GM18511 (cell line): ENCODE measurements at regions not wholly inside any gene's neighbourhood (a gene's known extent, or its start where the extent isn't known, plus 50 kb on each side); places are given as distances from the start of the nearest gene placed in this dataset.
"Not testable (repeated sequence)": the region's sequence is repeated elsewhere in the genome, so short reads cannot be mapped to it uniquely, and the experiment has no call there.

Experiments used
- ATAC-seq: cut with Tn5 transposase; IDR thresholded peaks from one replicate; pipeline ENCODE4 v1.9.1; 2021; ENCODE audit warnings: mild to moderate bottlenecking, moderate library complexity; ENCODE audit not compliant: unreplicated experiment

DNA sequence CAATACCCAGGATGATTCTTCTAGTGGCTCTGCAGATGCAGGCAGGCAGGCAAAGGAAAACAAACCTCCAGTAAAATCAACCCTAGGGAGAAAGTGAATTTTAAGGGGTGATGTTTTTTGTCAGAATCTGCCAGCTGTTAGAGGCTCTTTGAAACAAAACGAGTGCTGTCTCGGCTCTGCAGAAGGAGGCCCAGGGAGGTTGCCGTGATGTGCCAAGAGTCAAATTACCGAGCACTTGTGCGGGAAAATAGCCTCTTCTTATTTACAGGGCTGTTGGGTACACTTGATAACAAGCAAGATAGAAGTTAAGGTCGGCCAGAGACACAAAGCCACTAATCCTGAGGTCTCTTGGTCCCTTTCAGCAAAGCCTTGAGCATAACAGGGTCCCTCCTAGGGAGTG lies 68.9 kb upstream of the EEF2KMT start:
- ATAC-seq = no peak

DNA sequence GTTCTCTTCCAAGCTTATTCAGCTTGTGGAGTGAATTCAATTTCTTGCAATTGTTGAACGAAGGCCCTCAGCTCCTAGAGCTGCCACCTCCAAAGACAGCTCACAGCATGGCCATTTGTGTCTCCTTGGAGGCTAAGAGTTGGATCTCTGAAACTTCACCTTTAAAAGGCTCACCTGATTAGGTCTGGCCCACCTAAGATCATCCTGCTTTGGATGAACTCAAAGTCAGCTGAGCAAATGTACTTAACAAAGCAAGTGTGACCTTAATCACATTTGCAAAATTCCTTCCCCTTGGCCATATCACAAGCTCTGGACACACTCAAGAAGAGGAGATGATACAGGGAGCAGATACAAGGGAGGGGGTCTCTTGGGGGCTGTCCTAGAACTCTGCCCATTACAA lies 67.8 kb upstream of the EEF2KMT start:
- not testable (repeated sequence) for ATAC-seq

- ATAC-seq = not testable (repeated sequence)
These were observed 65.2 kb upstream of the EEF2KMT start for GRCh38 chr16:5162801-5163200.

GRCh38 chr16:5161888-5162287 lies 64.3 kb upstream of the EEF2KMT start:
- ATAC-seq = not testable (repeated sequence)

GRCh38 chr16:5160010-5160409 lies 62.4 kb upstream of the EEF2KMT start:
- not testable (repeated sequence) for ATAC-seq

GRCh38 chr16:5159537-5159936 lies 61.9 kb upstream of the EEF2KMT start:
- not testable (repeated sequence) for ATAC-seq

DNA sequence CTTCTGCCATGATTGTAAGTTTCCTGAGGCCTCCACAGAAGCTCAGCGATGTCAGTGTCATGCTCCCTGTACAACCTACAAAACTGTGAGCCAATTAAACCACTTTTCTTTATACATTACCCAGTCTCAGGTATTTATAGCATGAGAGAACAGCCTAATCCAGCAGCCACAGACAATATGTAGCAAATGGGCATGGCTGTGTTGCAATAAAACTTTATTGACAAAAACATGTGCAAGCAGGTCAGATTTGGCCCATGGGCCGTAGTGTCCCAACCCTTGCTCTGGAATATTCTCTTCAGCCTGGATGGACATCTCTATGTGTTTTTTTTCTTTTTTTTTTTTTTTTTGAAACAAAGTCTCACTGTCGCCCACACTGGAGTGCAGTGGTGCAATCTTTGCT lies 60.9 kb upstream of the EEF2KMT start:
- no peak for ATAC-seq

DNA sequence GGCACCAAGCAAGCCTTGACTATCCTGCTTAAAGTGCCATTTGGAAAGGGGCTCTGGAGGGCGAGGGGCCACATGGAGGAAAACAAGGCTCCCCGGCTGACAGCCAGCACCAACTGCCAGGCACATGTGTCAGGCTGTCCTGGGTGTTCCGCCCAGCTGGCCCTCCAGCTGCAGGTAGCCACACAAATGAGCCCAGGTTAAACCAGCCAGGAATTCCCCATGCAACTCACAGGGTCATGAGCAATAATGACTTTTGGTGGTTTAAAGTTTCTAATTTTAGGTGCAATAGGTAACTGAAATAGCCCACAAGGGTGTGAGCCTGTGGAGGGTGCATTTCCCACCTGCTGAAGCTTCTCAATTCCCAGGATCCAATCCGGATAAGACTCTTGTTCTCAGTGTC lies 58.9 kb upstream of the EEF2KMT start:
- not testable (repeated sequence) for ATAC-seq

GRCh38 chr16:5154006-5154405 lies 56.4 kb upstream of the EEF2KMT start:
- not testable (repeated sequence) for ATAC-seq

GRCh38 chr16:5151409-5151808 lies 53.8 kb upstream of the EEF2KMT start:
- not testable (repeated sequence) for ATAC-seq
